ENCODE measurements at regions not wholly inside any gene's neighbourhood (a gene's known extent, or its start where the extent isn't known, plus 50 kb on each side); places are given as distances from the start of the nearest gene placed in this dataset.

DNA sequence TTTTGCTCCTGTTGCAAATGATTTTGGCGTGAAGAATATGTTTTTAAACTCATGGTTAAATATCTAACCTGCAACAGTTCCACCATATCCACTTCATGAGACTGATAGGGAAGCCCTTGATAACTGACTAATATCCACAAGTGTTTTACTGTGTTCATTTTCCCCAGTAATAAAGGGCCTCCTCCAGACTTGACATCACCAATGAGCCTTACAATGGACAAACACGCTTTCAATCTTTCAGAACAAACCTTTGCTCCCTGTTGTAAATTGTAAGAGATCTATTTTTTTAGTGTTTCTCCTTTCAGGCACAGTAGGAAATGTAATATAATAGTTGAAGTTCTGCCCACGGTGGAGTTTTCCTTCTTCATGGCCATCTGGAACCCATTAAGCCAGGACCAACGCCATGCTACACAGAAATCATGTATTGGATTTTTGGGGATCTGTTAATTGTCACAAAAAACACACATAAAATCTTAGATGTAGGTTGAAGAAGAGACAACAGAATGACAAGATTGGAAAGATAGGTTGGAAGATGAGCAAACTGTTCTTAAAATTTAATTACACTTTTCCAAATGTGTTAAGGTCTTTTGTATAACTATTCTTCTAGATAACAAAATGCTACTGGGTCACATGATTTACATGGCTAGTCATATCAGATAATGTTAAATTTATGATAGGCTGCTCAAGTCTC lies 1030.1 kb downstream of the FSTL5 start:
- intact Hi-C loops (cut with micrococcal nuclease), result no loop called here
- no peaks in the 10 kb centered on the region for H3K27me3 Mint-ChIP-seq

DNA sequence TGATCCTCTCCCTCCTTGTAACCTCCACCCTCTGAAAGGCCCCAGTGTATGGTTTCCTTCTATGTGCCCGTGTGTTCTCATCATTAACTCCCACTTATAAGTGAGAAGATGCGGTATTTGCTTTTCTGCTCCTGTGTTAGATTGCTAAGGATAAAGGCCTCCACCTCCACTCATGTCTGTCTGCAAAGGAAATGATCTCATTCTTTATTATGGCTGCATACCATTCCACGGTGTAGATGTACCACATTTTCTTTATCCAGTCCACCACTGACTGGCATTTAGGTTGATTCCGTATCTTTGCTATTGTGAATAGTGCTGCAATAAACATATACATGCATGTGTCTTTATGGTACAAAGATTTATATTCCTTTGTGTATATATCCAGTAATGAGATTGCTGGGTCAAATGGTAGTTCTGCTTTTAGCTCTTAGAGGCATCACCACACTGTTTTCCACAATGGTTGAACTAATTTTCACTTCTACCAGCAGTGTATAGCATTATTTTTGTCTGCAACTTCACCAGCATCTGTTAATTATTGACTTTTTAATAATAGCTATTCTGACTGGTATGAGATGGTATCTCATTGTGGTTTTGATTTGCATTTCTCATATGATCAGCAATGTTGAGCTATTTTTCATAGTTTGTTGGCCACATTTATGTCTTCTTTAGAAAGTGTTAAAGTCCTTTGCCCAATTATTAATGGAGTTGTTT lies 1030.9 kb downstream of the FSTL5 start:
- H3K27me3 Mint-ChIP-seq, result no peaks in the 10 kb centered on the region
- peaks cover 7% of the 10 kb centered on the region for H3K9me3 Mint-ChIP-seq
- H3K4me3 Mint-ChIP-seq, result no peak overlapping the region
- intact Hi-C loops (cut with micrococcal nuclease), result no loop called here
- no peaks in the 10 kb centered on the region for H3K36me3 Mint-ChIP-seq (ENCODE audit: low read depth)
- no peak overlapping the region for H3K27ac Mint-ChIP-seq
- H3K4me1 Mint-ChIP-seq (ENCODE audit: low read depth), result no peaks in the 10 kb centered on the region

More for the DNA sequence above, 1030.1 kb downstream of the FSTL5 start:
- Mint-ChIP-seq H3K4me3 (no peak overlapping the region), H3K9me3 (peaks cover 16% of the 10 kb centered on the region), H3K4me1 (ENCODE audit: low read depth) (no peaks in the 10 kb centered on the region), H3K36me3 (ENCODE audit: low read depth) (no peaks in the 10 kb centered on the region), H3K27ac (no peak overlapping the region)

DNA sequence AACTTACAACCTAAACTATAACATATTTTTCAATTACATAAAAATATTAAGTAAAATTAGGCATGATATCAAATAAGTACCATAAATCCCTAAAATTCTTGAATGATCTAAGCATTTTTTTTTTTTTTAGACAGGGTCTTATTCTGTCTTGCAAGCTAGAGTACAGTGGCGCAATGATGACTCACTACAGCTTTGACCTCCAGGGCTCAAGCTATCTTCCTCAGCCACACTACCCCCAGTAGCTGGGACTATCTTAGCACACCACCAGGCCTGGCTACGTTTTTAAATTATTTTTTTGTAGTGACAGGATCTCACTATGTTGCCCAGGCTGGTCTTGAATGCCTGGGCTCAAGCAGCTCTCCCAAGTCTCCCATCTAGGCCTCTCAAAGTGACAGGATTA lies 1042.3 kb downstream of the FSTL5 start:
- intact Hi-C loops (cut with micrococcal nuclease), result no loop called here
- no peaks in the 10 kb centered on the region for H3K27me3 Mint-ChIP-seq
- H3K27ac Mint-ChIP-seq, result no peak overlapping the region

DNA sequence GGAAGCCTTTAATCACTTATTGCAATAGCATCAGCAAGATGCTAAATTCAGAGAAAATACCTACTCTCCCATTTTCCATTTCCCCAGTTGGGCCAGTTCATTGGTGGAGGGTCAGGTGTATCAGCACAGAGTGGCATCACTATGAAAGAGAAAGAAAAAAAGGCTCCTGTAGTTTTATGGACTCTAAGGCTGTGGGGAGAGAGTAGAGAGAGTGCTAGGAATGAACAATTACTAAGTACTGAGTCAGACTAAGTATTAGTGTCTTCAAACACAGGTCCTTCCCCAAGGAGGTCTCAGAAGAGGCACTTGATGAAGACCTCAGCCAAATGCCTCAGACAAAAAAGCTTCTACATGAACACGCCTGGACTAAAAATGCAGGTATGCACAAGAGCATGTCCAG lies 1061.9 kb downstream of the FSTL5 start:
- intact Hi-C loops (cut with micrococcal nuclease), result no loop called here
- no peaks in the 10 kb centered on the region for H3K36me3 Mint-ChIP-seq (ENCODE audit: low read depth)
- peaks cover 5% of the 10 kb centered on the region for H3K9me3 Mint-ChIP-seq
- no peak overlapping the region for H3K27ac Mint-ChIP-seq
- H3K4me1 Mint-ChIP-seq (ENCODE audit: low read depth), result no peaks in the 10 kb centered on the region
- no peaks in the 10 kb centered on the region for H3K27me3 Mint-ChIP-seq
- H3K4me3 Mint-ChIP-seq, result no peak overlapping the region

More for the DNA sequence above, 1042.3 kb downstream of the FSTL5 start:
- Mint-ChIP-seq H3K36me3 (ENCODE audit: low read depth) (no peaks in the 10 kb centered on the region), H3K9me3 (peaks cover 26% of the 10 kb centered on the region), H3K4me3 (no peak overlapping the region), H3K4me1 (ENCODE audit: low read depth) (no peaks in the 10 kb centered on the region)

DNA sequence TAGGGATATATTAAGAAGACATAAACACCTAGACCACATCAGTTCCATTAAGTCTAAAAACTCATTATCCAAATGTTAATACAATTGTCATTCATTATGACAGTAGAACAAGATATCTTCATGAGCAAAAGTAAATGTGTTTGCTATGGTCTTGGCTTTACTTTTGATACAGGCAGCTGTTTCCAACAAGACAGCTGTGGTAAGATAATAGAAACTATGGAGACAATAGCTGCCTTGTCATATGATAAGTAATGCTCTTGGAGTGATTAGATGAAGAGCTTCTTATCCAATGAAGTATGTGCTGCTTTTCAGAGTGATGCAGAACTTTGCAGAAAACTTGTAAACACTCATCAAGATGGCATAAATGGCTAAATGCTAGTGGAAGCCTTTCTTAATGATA lies 1066.0 kb downstream of the FSTL5 start:
- Mint-ChIP-seq H3K4me1 (ENCODE audit: low read depth) (no peaks in the 10 kb centered on the region), H3K27ac (no peak overlapping the region), H3K9me3 (no peaks in the 10 kb centered on the region), H3K36me3 (ENCODE audit: low read depth) (no peaks in the 10 kb centered on the region), H3K4me3 (no peak overlapping the region), H3K27me3 (no peaks in the 10 kb centered on the region)
- intact Hi-C loops (cut with micrococcal nuclease), result no loop called here

DNA sequence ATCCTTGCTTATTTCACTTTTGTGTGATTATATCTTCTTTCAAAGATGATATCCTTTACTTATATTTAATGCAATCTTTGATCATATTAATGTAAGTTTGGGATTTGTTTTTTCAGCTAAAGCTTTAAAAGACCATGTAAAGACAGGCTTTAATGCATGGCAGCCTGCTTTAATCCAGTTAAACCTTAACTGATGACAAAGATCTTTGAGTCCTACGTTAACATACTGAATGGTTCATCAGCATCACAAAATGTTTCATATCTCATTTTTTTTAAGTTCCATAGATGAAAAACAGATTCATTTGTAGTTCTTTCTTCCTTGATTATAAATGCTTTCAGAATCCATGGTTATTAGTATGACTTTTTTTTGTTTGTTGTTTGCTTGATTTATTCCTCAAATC lies 1102.8 kb downstream of the FSTL5 start:
- intact Hi-C loops (cut with micrococcal nuclease), result no loop called here
- Mint-ChIP-seq H3K9me3 (no peaks in the 10 kb centered on the region), H3K36me3 (ENCODE audit: low read depth) (no peaks in the 10 kb centered on the region), H3K4me3 (no peak overlapping the region), H3K27ac (no peak overlapping the region), H3K4me1 (ENCODE audit: low read depth) (no peaks in the 10 kb centered on the region), H3K27me3 (no peaks in the 10 kb centered on the region)
